ENCODE measurements at regions not wholly inside any gene's neighbourhood (a gene's known extent, or its start where the extent isn't known, plus 50 kb on each side); places are given as distances from the start of the nearest gene placed in this dataset.

DNA sequence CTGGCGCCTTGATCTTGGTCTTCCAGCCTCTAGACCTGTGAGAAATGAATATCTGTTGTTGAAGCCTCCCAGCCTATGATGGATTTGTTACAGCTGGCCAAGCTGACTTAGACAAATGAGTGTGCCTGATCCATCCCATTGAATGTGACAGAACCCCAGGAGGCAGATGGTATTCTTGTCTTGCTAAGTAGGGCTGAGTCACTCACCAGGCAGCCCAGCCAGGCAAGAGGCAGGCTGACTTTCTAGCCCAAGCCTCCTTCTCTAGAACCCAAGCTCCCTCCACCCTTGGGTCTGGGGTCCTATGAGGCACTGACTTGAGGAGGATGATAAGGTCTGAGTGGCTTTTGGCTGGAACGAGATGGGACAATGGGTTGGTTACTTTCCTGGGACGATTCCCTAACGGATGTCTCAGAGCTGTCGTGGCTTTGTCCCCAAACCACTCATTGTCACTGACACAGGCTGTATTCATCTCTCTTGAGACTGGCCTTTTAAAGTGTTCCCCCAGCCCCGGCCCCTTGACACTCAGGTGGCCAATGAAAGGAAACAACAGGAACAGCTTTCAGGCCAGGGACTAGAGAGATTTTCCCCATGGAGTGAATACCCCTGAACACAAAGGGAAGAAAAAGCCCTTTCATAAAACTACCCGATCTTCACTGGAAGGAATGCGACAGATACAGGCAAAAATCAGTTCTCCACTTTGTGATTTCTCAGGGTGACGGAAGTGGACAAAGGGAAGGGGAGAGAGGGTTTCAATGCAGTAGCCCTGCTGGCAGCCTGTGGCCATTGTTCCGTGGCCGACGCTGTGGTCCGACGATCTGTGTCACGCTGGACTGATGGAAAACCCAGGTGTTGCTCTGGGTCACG lies 264.2 kb downstream of the AACS start:
- no peak for TF ChIP-seq GATA3 (IDR thresholded peaks at IDR 0.05; ENCODE audit: low read depth, low read length)
- TF ChIP-seq GATA2 (IDR thresholded peaks at IDR 0.05; ENCODE audit: low read depth, low read length): no peak

DNA sequence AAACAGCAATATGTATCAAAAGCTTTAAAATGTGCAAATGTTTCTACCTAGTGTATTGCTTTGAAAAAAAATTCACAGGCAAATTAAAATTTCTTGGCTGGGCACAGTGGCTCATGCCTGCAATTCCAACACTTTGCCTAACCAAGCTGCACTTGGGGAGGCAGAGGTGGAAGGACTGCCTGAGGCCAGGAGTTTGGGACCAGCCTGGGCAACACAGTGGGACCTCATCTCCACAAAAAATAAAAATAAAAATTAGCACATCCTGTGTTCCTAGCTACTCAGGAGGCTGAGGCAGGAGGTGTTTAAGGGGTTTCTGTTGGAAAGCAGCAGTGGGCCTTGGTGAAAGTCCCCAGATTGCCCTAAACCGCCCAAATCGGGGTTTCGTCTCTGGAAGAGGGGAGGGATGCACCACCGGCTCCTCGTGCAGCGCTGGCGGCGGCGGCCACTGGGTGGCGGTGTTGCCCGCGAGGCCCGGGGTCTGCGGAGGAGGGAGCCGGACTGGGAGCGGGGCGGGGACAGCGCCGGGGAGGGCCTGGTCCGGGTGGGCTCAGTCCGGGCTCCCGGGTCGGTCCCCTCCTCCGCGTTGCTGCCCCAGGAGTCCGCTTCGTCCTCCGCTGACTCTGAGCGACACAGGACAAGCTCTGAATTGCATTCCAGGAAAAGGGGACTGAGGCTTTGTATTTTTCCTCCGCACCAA lies 265.6 kb downstream of the AACS start:
- TF ChIP-seq GATA3 (IDR thresholded peaks at IDR 0.05; ENCODE audit: low read depth, low read length) (no peak), GATA2 (IDR thresholded peaks at IDR 0.05; ENCODE audit: low read depth, low read length) (no peak)

DNA sequence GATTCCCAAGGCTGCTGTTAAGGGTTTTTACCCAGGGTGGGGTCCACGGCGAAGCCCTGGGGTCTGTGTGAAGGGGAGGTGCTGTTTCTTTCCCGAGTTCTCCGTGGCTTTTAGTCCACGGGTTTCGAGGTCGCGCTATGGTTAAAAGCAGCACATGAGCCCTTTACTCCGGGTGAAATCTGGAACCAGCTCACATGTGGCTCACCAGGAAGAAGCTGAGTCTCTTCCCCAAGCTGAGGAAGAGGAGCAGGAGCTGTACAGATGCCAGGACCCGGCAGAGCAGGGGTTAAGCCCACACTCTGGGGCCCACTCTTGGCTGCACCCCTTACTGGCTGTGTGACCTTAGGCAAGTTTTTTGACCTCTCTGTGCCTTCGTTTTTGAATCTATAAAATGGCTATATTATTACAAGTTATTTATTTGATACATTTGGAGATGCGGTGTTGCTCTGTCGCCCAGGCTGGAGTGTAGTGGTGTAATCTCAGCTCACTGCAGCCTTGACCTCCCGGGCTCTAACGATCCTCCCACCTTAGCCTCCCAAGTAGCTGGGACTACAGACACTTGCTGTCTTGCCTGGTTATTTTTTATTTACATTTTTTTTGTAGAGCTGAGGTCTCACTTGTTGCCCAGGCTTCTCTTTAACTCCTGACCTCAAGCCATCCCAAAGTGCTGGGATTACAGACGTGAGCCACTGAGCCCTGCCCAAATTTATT lies 266.3 kb downstream of the AACS start:
- TF ChIP-seq GATA2 (IDR thresholded peaks at IDR 0.05; ENCODE audit: low read depth, low read length) (no peak), GATA3 (IDR thresholded peaks at IDR 0.05; ENCODE audit: low read depth, low read length) (no peak)

DNA sequence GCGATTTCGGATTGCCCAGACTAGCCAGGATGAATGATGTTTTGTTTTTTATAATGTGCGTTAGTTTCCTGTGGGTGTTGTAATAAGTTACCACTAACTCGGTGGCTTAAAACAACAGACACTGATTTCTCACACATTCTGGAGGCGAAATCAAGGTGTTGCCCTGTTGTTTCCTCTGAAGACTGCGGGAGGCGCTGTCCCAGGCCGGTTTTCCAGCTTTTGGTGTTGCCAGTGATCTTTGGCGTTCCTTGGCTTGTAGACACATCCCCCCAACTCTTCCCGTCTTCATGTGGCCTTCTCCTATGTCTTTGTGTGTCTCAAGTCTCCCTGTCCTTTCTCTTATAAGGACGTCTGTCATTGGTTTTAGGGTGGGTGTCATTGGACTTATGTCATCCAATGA lies 267.7 kb downstream of the AACS start:
- TF ChIP-seq GATA3 (IDR thresholded peaks at IDR 0.05; ENCODE audit: low read depth, low read length): no peak
- no peak for TF ChIP-seq GATA2 (IDR thresholded peaks at IDR 0.05; ENCODE audit: low read depth, low read length)

DNA sequence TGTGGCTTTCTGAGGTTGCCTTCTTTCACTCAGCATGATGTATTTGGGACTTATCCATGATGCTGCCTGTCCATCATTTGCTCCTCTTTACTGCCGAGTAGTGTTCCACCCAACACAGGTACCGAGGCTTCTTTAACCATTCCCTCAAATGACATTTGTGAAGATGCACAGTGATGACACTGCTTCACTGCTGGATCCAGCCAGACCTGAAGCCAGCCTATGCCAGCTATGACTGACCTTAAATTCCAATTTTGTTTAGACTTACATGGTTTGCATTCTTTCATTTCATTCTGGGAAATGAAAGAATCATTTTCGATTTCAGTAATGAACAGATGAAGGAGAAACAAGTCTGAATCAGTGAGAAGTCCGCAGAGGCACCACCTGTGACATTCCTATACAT lies 271.0 kb downstream of the AACS start:
- TF ChIP-seq GATA3 (IDR thresholded peaks at IDR 0.05; ENCODE audit: low read depth, low read length) (no peak), GATA2 (IDR thresholded peaks at IDR 0.05; ENCODE audit: low read depth, low read length) (no peak)

DNA sequence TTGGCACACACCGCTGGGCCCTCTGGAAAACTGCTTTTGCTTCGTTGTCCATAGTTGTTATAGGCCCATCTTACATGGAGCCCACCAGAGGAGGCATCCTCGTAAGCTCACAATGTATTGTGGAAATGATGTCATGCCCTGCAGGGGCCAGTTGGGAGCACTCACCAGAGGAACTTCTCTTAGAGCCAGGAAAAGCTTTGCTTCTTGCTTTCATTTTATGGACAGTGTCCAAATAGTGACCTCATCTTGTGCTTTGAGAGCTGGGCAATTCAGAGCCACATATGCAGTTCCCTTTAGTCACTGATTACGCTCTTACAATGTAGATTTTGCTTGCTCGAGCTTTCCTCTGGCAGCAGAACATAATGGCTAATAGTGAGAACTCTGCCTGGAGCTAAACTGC lies 275.6 kb downstream of the AACS start:
- TF ChIP-seq GATA3 (IDR thresholded peaks at IDR 0.05; ENCODE audit: low read depth, low read length): no peak
- TF ChIP-seq GATA2 (IDR thresholded peaks at IDR 0.05; ENCODE audit: low read depth, low read length): no peak

DNA sequence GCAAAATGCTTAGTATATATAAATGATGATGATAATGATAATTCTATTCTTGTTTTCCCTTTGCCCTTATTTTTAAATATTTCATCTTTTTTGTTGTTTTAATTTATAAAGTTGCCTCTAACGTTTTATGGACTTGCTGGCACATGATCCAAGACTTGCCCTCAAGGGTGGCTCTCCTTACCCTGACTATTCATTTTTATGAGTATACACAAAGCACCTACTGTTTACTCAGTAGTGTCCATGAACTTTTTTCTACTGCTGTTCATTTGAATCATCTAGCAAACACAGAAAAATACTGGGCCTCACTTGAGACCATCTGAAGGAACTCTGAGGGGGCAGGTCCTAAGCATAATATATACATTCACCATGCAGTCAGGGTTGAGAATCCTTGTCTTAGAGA lies 276.2 kb downstream of the AACS start:
- TF ChIP-seq GATA3 (IDR thresholded peaks at IDR 0.05; ENCODE audit: low read depth, low read length) (no peak), GATA2 (IDR thresholded peaks at IDR 0.05; ENCODE audit: low read depth, low read length) (no peak)

DNA sequence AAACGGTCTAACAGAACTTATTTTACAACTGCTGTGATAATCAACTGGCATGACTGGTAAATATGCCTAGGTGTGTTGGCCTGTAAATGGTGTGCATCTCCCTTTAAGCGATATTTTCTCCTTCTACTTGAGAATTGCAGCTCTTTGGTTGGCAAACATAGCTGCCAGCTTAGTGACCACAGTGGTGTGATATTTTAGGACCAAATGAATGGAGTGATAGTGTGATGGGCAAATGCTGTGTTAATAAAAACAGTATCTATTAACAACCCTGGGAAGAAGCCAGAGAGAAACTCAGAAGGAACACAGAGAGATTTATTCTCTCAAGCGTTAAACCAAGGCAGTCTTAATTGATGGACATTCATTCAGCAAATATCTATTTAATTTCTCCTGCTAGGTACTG lies 278.4 kb downstream of the AACS start:
- TF ChIP-seq GATA2 (IDR thresholded peaks at IDR 0.05; ENCODE audit: low read depth, low read length) (no peak), GATA3 (IDR thresholded peaks at IDR 0.05; ENCODE audit: low read depth, low read length) (no peak)

DNA sequence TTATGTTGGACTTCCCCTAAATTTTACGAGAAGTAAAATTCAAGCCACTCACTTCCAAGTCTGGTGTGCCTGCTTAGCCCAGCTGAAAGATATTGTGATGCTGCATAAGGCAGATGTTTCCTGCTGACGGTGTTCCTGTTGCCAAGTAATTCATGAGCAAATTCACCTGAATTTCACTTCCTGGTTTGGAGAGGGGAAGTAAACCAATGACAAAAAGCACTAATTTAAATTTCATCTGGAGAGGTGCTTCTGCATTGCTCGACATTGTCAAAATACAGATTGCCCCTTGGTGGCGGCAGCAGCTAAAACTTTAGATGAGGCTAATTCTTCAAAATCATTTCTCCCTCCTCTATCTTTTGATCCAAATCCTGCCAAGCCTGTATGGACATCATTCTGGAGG lies 281.1 kb downstream of the AACS start:
- TF ChIP-seq GATA3 (IDR thresholded peaks at IDR 0.05; ENCODE audit: low read depth, low read length) (no peak), GATA2 (IDR thresholded peaks at IDR 0.05; ENCODE audit: low read depth, low read length) (no peak)

DNA sequence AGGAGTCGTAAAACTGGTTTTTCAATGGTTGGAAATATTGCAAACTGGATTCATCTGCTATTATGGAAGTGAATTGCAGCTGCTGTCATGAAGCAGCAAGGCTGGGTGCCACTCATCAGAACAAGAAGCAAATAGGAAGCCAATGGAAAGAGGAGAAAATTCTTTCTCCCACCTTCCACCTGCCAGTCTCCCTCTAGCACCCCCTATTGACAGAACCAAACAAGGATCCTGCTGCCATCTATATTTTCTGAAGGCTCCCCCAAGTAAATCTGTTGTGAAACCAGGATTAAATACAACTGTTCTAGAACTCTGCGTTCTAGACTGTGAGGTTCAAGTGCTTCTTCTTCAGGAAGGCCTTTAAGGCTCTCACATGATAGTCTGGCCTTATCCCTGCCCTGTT lies 286.6 kb downstream of the AACS start:
- TF ChIP-seq GATA2 (IDR thresholded peaks at IDR 0.05; ENCODE audit: low read depth, low read length) (no peak), GATA3 (IDR thresholded peaks at IDR 0.05; ENCODE audit: low read depth, low read length) (no peak)

DNA sequence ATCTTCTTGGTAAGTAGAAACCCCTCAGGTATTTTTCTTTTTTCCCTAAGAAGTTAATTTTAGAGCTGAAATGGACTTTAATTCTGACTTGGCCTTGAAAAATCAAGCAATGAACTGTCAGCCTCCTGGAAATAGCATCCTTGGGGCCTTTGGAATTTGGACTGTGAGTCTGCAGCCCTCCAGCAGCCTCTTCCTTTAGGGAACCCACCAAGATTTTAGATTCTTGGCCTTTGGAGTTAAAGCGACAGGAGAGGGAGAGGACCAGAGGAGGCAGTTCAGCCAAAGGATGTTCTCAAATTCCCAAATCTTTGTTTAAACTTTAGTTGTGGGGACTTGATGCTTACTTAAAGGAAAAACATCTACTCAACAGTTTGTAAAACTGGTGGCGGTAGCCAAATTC lies 288.6 kb downstream of the AACS start:
- TF ChIP-seq GATA2 (IDR thresholded peaks at IDR 0.05; ENCODE audit: low read depth, low read length): no peak
- no peak for TF ChIP-seq GATA3 (IDR thresholded peaks at IDR 0.05; ENCODE audit: low read depth, low read length)

DNA sequence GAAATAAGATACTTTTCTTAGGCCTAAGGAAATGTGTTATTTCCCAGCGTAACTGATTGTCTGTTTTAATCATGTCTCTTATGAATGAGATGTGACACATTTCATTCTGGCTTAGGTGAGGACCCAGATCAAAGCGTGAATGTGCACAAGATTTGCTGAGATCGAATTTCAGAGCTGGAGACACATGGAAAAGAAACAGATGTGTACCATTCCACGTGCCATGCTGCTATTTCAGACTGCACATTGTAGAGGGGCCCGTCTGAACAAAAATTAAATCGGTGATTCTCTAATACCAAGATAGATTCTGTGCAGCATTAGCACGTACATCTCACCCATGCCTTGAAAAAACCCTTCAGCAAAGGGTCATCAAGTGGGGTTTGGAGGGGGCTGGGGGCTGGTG lies 290.4 kb downstream of the AACS start:
- no peak for TF ChIP-seq GATA2 (IDR thresholded peaks at IDR 0.05; ENCODE audit: low read depth, low read length)

DNA sequence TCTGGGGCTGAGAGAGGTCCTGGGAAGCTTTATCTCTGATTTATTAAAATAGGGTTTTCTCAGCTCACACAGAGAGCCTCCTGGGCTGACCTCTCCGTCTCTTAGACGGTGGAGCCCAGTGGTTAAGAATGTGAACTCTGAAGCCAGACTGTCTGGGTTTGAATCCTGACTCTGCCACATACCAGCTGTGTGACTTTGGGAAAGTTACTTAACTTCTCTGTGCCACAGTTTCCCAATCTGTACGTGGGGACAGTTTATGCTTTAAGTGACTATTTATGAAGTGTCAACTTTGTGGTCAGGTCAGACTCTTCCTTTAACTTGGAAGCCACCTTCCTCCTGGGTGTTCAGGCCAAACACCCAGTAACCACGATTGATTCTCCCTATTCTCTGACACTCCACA lies 290.9 kb downstream of the AACS start:
- no peak for TF ChIP-seq GATA2 (IDR thresholded peaks at IDR 0.05; ENCODE audit: low read depth, low read length)
- no peak for TF ChIP-seq GATA3 (IDR thresholded peaks at IDR 0.05; ENCODE audit: low read depth, low read length)

DNA sequence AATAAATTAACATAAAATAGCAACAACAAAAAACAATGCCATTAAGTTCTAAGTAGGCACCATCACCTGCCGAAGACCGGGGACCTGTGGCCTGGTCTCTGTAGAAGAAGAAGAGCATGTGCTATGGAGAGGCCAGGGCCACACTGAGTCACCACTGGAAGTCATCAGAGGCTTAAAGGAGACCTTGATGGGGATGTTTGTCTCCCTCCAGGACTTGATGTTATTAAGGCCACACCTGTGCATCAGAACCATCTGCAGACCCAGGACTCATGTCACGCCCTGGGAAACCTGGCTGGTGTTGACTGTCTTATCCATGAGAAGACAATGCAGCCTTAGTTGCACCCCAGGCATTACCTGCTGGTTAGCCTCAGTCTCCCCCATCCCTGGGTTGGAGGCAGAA lies 292.3 kb downstream of the AACS start:
- TF ChIP-seq GATA3 (IDR thresholded peaks at IDR 0.05; ENCODE audit: low read depth, low read length): no peak
- no peak for TF ChIP-seq GATA2 (IDR thresholded peaks at IDR 0.05; ENCODE audit: low read depth, low read length)

DNA sequence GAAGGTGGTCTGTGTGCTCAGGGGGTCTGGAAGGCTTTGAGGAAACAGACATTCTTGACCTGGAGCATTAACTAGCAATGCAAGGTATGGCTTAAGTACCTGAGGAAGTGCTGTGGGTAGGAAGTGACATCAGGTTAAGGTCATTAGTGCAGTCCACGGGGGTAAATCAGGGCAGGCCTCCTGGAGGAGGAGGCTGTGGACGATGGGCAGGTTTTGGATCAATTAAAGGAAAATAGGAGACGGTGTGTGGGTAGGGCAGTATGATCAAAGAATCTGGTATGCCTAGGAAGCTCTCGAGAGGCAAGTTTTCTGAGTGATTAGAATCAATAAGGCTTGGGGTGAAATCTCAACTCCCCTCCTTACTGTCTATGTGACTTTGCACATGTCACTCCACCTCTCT lies 295.3 kb downstream of the AACS start:
- no peak for TF ChIP-seq GATA3 (IDR thresholded peaks at IDR 0.05; ENCODE audit: low read depth, low read length)
- TF ChIP-seq GATA2 (IDR thresholded peaks at IDR 0.05; ENCODE audit: low read depth, low read length): no peak

Measured in SH-SY5Y (cell line).